ENCODE measurements at regions not wholly inside any gene's neighbourhood (a gene's known extent, or its start where the extent isn't known, plus 50 kb on each side); places are given as distances from the start of the nearest gene placed in this dataset.

GRCh38 chr4:182163180-182163579 is 80.0 kb upstream of the TENM3 start:
- no peak for ATAC-seq (replicated peaks; ENCODE audit: extremely low read depth, poor library complexity, severe bottlenecking)
- Mint-ChIP-seq H3K4me3 (no peak overlapping the region), H3K27ac (ENCODE audit: low read depth) (no peak overlapping the region), H3K9me3 (peaks cover 17% of the 10 kb centered on the region), H3K27me3 (no peaks in the 10 kb centered on the region), H3K4me1 (no peaks in the 10 kb centered on the region), H3K36me3 (ENCODE audit: insufficient read depth) (no peaks in the 10 kb centered on the region)
- DNase-seq (ENCODE audit: low spot score in 2 of 2) = no peak

- H3K4me3 Mint-ChIP-seq = no peak overlapping the region
- DNase-seq (ENCODE audit: low spot score in 2 of 2) (no peak), ATAC-seq (replicated peaks; ENCODE audit: extremely low read depth, poor library complexity, severe bottlenecking) (no peak)
- peaks cover under 1% of the 10 kb centered on the region for H3K9me3 Mint-ChIP-seq
- H3K4me1 Mint-ChIP-seq = no peaks in the 10 kb centered on the region
- H3K27me3 Mint-ChIP-seq = no peaks in the 10 kb centered on the region
- no peaks in the 10 kb centered on the region for H3K36me3 Mint-ChIP-seq (ENCODE audit: insufficient read depth)
- H3K27ac Mint-ChIP-seq (ENCODE audit: low read depth) = no peak overlapping the region
Measured at GRCh38 chr4:182169572-182169971, 73.6 kb upstream of the TENM3 start.

DNA sequence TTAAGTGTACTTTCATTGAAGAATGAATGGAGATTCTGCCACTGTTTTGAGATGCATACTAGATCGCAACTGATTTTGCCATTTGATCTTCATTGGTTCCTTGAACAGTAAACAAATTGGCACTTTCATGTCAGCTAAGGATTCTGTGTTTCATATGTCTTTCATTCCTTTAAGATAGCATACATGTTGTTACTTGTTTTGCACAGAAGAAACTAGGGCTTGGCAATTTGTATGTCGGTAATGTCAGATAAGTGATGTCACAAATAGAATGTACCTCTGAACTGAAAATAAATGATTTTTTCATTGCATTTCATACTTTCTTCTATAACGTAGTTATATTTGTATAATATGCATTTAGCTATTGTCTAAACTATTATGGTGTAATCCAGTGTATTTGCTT is 73.2 kb upstream of the TENM3 start:
- ATAC-seq (replicated peaks; ENCODE audit: extremely low read depth, poor library complexity, severe bottlenecking) (no peak), DNase-seq (ENCODE audit: low spot score in 2 of 2) (no peak)
- Mint-ChIP-seq H3K27ac (ENCODE audit: low read depth) (no peak overlapping the region), H3K4me1 (no peaks in the 10 kb centered on the region), H3K36me3 (ENCODE audit: insufficient read depth) (no peaks in the 10 kb centered on the region), H3K9me3 (no peaks in the 10 kb centered on the region), H3K27me3 (no peaks in the 10 kb centered on the region), H3K4me3 (no peak overlapping the region)

GRCh38 chr4:182170417-182170935 is 72.7 kb upstream of the TENM3 start:
- Mint-ChIP-seq H3K27ac (ENCODE audit: low read depth) (no peak overlapping the region), H3K4me3 (no peak overlapping the region), H3K27me3 (no peaks in the 10 kb centered on the region), H3K9me3 (no peaks in the 10 kb centered on the region), H3K36me3 (ENCODE audit: insufficient read depth) (no peaks in the 10 kb centered on the region), H3K4me1 (no peaks in the 10 kb centered on the region)
- ATAC-seq (replicated peaks; ENCODE audit: extremely low read depth, poor library complexity, severe bottlenecking) = no peak
- DNase-seq (ENCODE audit: low spot score in 2 of 2) = no peak

- H3K27me3 Mint-ChIP-seq = no peaks in the 10 kb centered on the region
- H3K9me3 Mint-ChIP-seq = no peaks in the 10 kb centered on the region
- no peak overlapping the region for H3K27ac Mint-ChIP-seq (ENCODE audit: low read depth)
- ATAC-seq (replicated peaks; ENCODE audit: extremely low read depth, poor library complexity, severe bottlenecking) = no peak
- no peaks in the 10 kb centered on the region for H3K4me1 Mint-ChIP-seq
- H3K4me3 Mint-ChIP-seq = no peak overlapping the region
- DNase-seq (ENCODE audit: low spot score in 2 of 2) = no peak
- no peaks in the 10 kb centered on the region for H3K36me3 Mint-ChIP-seq (ENCODE audit: insufficient read depth)
Measured at GRCh38 chr4:182174979-182175378, 68.2 kb upstream of the TENM3 start.

- ATAC-seq (replicated peaks; ENCODE audit: extremely low read depth, poor library complexity, severe bottlenecking) = no peak
- Mint-ChIP-seq H3K27me3 (no peaks in the 10 kb centered on the region), H3K4me3 (no peak overlapping the region), H3K4me1 (no peaks in the 10 kb centered on the region), H3K9me3 (no peaks in the 10 kb centered on the region), H3K36me3 (ENCODE audit: insufficient read depth) (no peaks in the 10 kb centered on the region), H3K27ac (ENCODE audit: low read depth) (no peak overlapping the region)
- DNase-seq (ENCODE audit: low spot score in 2 of 2) = no peak
Measured at GRCh38 chr4:182175788-182176519, 67.2 kb upstream of the TENM3 start.

GRCh38 chr4:182177166-182177565 is 66.0 kb upstream of the TENM3 start:
- no peak overlapping the region for H3K27ac Mint-ChIP-seq (ENCODE audit: low read depth)
- no peak for ATAC-seq (replicated peaks; ENCODE audit: extremely low read depth, poor library complexity, severe bottlenecking)
- H3K36me3 Mint-ChIP-seq (ENCODE audit: insufficient read depth) = no peaks in the 10 kb centered on the region
- H3K4me3 Mint-ChIP-seq = no peak overlapping the region
- H3K4me1 Mint-ChIP-seq = no peaks in the 10 kb centered on the region
- H3K27me3 Mint-ChIP-seq = no peaks in the 10 kb centered on the region
- H3K9me3 Mint-ChIP-seq = no peaks in the 10 kb centered on the region
- DNase-seq (ENCODE audit: low spot score in 2 of 2) = no peak

- no peak for DNase-seq (ENCODE audit: low spot score in 2 of 2)
Measured at GRCh38 chr4:182179105-182179504, 64.1 kb upstream of the TENM3 start.

GRCh38 chr4:182179751-182180150 is 63.5 kb upstream of the TENM3 start:
- Mint-ChIP-seq H3K4me3 (no peak overlapping the region), H3K27ac (ENCODE audit: low read depth) (no peak overlapping the region), H3K27me3 (no peaks in the 10 kb centered on the region), H3K4me1 (no peaks in the 10 kb centered on the region), H3K9me3 (no peaks in the 10 kb centered on the region), H3K36me3 (ENCODE audit: insufficient read depth) (no peaks in the 10 kb centered on the region)
- no peak for ATAC-seq (replicated peaks; ENCODE audit: extremely low read depth, poor library complexity, severe bottlenecking)
- no peak for DNase-seq (ENCODE audit: low spot score in 2 of 2)

More at GRCh38 chr4:182179105-182179504, 64.1 kb upstream of the TENM3 start:
- ATAC-seq (replicated peaks; ENCODE audit: extremely low read depth, poor library complexity, severe bottlenecking) = no peak
- no peaks in the 10 kb centered on the region for H3K9me3 Mint-ChIP-seq
- no peak overlapping the region for H3K27ac Mint-ChIP-seq (ENCODE audit: low read depth)
- no peaks in the 10 kb centered on the region for H3K36me3 Mint-ChIP-seq (ENCODE audit: insufficient read depth)
- H3K27me3 Mint-ChIP-seq = no peaks in the 10 kb centered on the region
- no peak overlapping the region for H3K4me3 Mint-ChIP-seq
- H3K4me1 Mint-ChIP-seq = no peaks in the 10 kb centered on the region

DNA sequence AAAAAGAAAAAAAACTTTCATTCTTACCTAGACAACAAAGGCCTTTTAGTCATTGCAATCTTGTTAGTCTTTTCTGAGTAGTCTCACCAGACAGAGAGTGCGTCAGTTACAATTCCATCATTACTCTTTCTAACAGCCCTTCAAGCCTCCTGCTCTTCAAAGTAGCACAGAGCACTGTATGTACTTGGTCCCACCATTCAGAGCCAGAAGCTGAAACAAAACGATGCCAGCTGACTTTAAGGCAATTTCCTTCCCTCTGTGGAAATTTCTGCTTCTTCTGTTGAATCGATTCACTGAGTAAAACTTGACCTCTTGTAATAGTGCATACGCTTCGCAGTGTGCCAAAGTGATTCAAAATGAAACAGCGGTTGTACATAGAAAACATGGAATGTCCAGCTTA is 57.7 kb upstream of the TENM3 start:
- H3K9me3 Mint-ChIP-seq = no peaks in the 10 kb centered on the region
- no peaks in the 10 kb centered on the region for H3K36me3 Mint-ChIP-seq (ENCODE audit: insufficient read depth)
- no peaks in the 10 kb centered on the region for H3K27me3 Mint-ChIP-seq
- no peak for DNase-seq (ENCODE audit: low spot score in 2 of 2)
- H3K27ac Mint-ChIP-seq (ENCODE audit: low read depth) = no peak overlapping the region
- no peak overlapping the region for H3K4me3 Mint-ChIP-seq
- H3K4me1 Mint-ChIP-seq = no peaks in the 10 kb centered on the region
- no peak for ATAC-seq (replicated peaks; ENCODE audit: extremely low read depth, poor library complexity, severe bottlenecking)

DNA sequence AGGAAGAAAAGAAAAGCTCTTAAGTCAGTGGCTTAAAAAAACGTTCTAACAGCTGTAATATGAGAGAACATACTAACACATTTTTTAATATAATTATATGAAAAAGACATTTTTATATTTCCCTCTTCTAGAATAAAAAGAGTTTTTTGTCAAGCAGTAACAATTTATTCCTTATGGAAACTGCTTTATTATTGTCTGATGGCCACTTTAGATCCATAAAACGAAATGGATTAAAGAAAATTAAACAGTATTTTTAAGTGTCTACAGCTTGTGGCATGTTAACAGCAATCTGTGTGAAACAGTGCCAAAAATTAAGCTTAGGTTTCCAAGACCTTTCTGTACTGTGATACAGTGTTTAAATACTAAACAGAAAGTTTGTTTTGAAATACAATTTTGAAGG is 55.5 kb upstream of the TENM3 start:
- Mint-ChIP-seq H3K36me3 (ENCODE audit: insufficient read depth) (peaks cover 2% of the 10 kb centered on the region), H3K4me1 (no peaks in the 10 kb centered on the region), H3K4me3 (no peak overlapping the region), H3K27ac (ENCODE audit: low read depth) (no peak overlapping the region), H3K9me3 (no peaks in the 10 kb centered on the region), H3K27me3 (no peaks in the 10 kb centered on the region)
- no peak for DNase-seq (ENCODE audit: low spot score in 2 of 2)
- ATAC-seq (replicated peaks; ENCODE audit: extremely low read depth, poor library complexity, severe bottlenecking) = no peak

- DNase-seq (ENCODE audit: low spot score in 2 of 2) = no peak
- Mint-ChIP-seq H3K9me3 (no peaks in the 10 kb centered on the region), H3K4me3 (no peak overlapping the region), H3K27me3 (no peaks in the 10 kb centered on the region), H3K27ac (ENCODE audit: low read depth) (no peak overlapping the region), H3K4me1 (no peaks in the 10 kb centered on the region), H3K36me3 (ENCODE audit: insufficient read depth) (peaks cover 2% of the 10 kb centered on the region)
- no peak for ATAC-seq (replicated peaks; ENCODE audit: extremely low read depth, poor library complexity, severe bottlenecking)
Measured at GRCh38 chr4:182188622-182189021, 54.6 kb upstream of the TENM3 start.

DNA sequence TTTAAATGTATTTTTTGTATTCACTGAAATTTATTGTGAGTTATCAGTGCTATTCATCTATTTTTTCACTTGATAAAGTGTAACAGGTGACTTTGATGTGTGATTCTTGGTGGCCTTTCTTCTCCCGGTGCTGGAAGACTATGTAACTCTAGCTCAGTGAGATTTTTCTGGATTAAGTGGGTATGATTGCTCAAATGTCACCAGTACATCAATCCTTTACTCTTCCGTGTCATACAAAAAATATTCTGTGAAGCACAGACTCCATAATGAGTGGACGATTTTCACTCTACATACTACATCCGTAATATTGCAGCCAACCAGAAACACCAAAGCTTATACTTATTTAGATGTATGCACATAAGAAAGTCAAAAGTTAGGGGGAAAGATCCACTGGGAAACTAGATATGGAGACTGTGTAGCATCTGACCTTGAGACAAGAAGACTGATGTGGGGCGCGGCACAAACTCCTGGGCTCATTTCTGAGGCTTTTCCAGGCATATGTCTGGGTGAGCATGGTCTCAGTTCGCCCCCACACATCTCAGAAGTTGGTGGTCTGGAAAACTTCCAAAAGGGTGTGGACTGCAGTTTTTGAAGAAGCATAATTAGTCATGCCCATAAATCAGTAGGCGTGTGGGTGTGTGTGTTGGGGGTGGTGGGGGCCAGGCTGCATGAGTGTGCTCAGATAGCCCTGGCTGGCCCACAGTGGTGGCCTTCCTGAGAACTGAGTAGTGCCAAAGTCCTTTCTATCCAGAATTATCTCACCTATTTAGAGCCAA is 53.9 kb upstream of the TENM3 start:
- H3K4me3 Mint-ChIP-seq = no peak overlapping the region
- H3K4me1 Mint-ChIP-seq = no peaks in the 10 kb centered on the region
- no peaks in the 10 kb centered on the region for H3K9me3 Mint-ChIP-seq
- H3K27ac Mint-ChIP-seq (ENCODE audit: low read depth) = no peak overlapping the region
- no peaks in the 10 kb centered on the region for H3K27me3 Mint-ChIP-seq
- no peak for DNase-seq (ENCODE audit: low spot score in 2 of 2)
- peaks cover 2% of the 10 kb centered on the region for H3K36me3 Mint-ChIP-seq (ENCODE audit: insufficient read depth)
- ATAC-seq (replicated peaks; ENCODE audit: extremely low read depth, poor library complexity, severe bottlenecking) = no peak

Measured in central memory CD8-positive, alpha-beta T cell (primary cell).